ENCODE measurements at regions not wholly inside any gene's neighbourhood (a gene's known extent, or its start where the extent isn't known, plus 50 kb on each side); places are given as distances from the start of the nearest gene placed in this dataset.

DNA sequence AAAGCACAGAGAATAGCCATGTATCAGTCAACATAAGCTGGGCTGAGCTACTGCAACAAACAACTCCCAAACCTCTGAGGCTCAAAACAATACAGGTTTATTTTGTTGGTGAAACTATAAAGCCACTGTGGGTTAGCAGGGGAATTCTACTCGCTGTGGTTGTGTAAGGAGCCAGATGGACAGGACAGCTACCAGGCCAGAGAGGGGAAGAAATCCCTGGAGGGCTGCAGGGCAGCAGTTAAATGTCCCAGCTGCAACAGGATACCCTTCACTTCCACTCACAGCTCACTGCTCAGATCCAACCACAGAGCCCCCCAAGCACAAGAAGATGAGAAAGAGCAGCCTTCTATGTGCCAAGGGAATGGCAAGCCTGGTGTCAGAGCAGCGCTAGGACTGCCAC lies 245.9 kb upstream of the RAB6C start:
- Mint-ChIP-seq H3K27me3 (ENCODE audit: insufficient read depth, unreplicated experiment) (no peaks in the 10 kb centered on the region), H3K4me1 (ENCODE audit: low read depth, unreplicated experiment) (no peaks in the 10 kb centered on the region), H3K9me3 (ENCODE audit: unreplicated experiment) (no peaks in the 10 kb centered on the region), H3K36me3 (ENCODE audit: insufficient read depth, unreplicated experiment) (no peaks in the 10 kb centered on the region), H3K27ac (ENCODE audit: unreplicated experiment) (no peak overlapping the region), H3K4me3 (ENCODE audit: unreplicated experiment) (no peak overlapping the region)
- CTCF ChIA-PET: no interaction called here
- intact Hi-C loops (cut with micrococcal nuclease; ENCODE audit: unreplicated experiment): no loop called here
- DNase-seq: no peak
- TF ChIP-seq, protein P1, sequence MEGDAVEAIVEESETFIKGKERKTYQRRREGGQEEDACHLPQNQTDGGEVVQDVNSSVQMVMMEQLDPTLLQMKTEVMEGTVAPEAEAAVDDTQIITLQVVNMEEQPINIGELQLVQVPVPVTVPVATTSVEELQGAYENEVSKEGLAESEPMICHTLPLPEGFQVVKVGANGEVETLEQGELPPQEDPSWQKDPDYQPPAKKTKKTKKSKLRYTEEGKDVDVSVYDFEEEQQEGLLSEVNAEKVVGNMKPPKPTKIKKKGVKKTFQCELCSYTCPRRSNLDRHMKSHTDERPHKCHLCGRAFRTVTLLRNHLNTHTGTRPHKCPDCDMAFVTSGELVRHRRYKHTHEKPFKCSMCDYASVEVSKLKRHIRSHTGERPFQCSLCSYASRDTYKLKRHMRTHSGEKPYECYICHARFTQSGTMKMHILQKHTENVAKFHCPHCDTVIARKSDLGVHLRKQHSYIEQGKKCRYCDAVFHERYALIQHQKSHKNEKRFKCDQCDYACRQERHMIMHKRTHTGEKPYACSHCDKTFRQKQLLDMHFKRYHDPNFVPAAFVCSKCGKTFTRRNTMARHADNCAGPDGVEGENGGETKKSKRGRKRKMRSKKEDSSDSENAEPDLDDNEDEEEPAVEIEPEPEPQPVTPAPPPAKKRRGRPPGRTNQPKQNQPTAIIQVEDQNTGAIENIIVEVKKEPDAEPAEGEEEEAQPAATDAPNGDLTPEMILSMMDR (IDR thresholded peaks at IDR 0.05; ENCODE audit: insufficient read depth in 1 of 2, low read depth in 1 of 2, low read length in 1 of 2, severe bottlenecking in 1 of 2, unreplicated experiment in 1 of 2): no peak
- Histone ChIP-seq H3K9me3 (no peaks in the 10 kb centered on the region), H3K4me1 (no peaks in the 10 kb centered on the region), H3K4me3 (ENCODE audit: low read depth, low read length) (no peak overlapping the region), H3K36me3 (ENCODE audit: control insufficient read depth, insufficient read depth, low read length) (no peaks in the 10 kb centered on the region), H3K27me3 (replicated peaks; ENCODE audit: control insufficient read depth, insufficient read depth, low read length) (no peaks in the 10 kb centered on the region)
- BruUV-seq (replicated peaks): no TSS peak
- POLR2A ChIA-PET: no interaction called here

GRCh38 chr2:129734343-129735034 lies 245.0 kb upstream of the RAB6C start:
- BruUV-seq (replicated peaks): no TSS peak
- Histone ChIP-seq H3K4me1 (no peaks in the 10 kb centered on the region), H3K9me3 (no peaks in the 10 kb centered on the region), H3K27me3 (replicated peaks; ENCODE audit: control insufficient read depth, insufficient read depth, low read length) (no peaks in the 10 kb centered on the region), H3K36me3 (ENCODE audit: control insufficient read depth, insufficient read depth, low read length) (no peaks in the 10 kb centered on the region), H3K4me3 (ENCODE audit: low read depth, low read length) (no peak overlapping the region)
- Mint-ChIP-seq H3K4me1 (ENCODE audit: low read depth, unreplicated experiment) (no peaks in the 10 kb centered on the region), H3K27ac (ENCODE audit: unreplicated experiment) (no peak overlapping the region), H3K27me3 (ENCODE audit: insufficient read depth, unreplicated experiment) (no peaks in the 10 kb centered on the region), H3K4me3 (ENCODE audit: unreplicated experiment) (no peak overlapping the region), H3K36me3 (ENCODE audit: insufficient read depth, unreplicated experiment) (no peaks in the 10 kb centered on the region), H3K9me3 (ENCODE audit: unreplicated experiment) (no peaks in the 10 kb centered on the region)
- ChIA-PET POLR2A (no interaction called here), CTCF (no interaction called here)
- TF ChIP-seq, protein P1 (IDR thresholded peaks at IDR 0.05; ENCODE audit: insufficient read depth in 1 of 2, low read depth in 1 of 2, low read length in 1 of 2, severe bottlenecking in 1 of 2, unreplicated experiment in 1 of 2): no peak
- intact Hi-C loops (cut with micrococcal nuclease; ENCODE audit: unreplicated experiment): no loop called here
- DNase-seq: no peak

DNA sequence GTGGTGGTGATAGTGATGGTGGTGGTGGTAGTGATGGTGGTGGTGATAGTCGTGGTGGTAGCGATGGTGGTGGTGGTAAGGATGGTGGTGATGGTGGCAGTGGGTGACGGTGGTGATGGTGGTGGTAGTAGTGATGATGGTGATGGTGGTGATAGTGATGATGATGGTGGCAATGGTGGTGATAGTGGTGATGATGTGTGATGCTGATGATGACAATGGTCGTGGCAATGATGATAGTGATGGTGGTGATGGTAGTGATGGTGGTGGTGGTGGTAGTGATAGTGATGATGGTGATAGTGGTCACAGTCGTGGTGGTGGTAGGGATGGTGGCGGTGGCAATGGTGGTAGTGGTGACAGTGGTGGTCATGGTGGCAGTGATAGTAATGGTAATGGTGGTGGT lies 243.9 kb upstream of the RAB6C start:
- DNase-seq: no peak
- Histone ChIP-seq H3K36me3 (ENCODE audit: control insufficient read depth, insufficient read depth, low read length) (no peaks in the 10 kb centered on the region), H3K4me1 (no peaks in the 10 kb centered on the region), H3K27me3 (replicated peaks; ENCODE audit: control insufficient read depth, insufficient read depth, low read length) (no peaks in the 10 kb centered on the region), H3K4me3 (ENCODE audit: low read depth, low read length) (no peak overlapping the region), H3K9me3 (no peaks in the 10 kb centered on the region)
- intact Hi-C loops (cut with micrococcal nuclease; ENCODE audit: unreplicated experiment): no loop called here
- CTCF ChIA-PET: no interaction called here
- TF ChIP-seq, protein P1 (IDR thresholded peaks at IDR 0.05; ENCODE audit: insufficient read depth in 1 of 2, low read depth in 1 of 2, low read length in 1 of 2, severe bottlenecking in 1 of 2, unreplicated experiment in 1 of 2): no peak
- Mint-ChIP-seq H3K4me3 (ENCODE audit: unreplicated experiment) (no peak overlapping the region), H3K4me1 (ENCODE audit: low read depth, unreplicated experiment) (no peaks in the 10 kb centered on the region), H3K27ac (ENCODE audit: unreplicated experiment) (no peak overlapping the region), H3K36me3 (ENCODE audit: insufficient read depth, unreplicated experiment) (no peaks in the 10 kb centered on the region), H3K9me3 (ENCODE audit: unreplicated experiment) (no peaks in the 10 kb centered on the region), H3K27me3 (ENCODE audit: insufficient read depth, unreplicated experiment) (no peaks in the 10 kb centered on the region)
- POLR2A ChIA-PET: no interaction called here
- BruUV-seq (replicated peaks): no TSS peak

All from Caco-2 (cell line).